Activated T-cell treated with anti-CD3 and anti-CD28 coated beads for 4 hours (primary cell): ENCODE measurements at regions not wholly inside any gene's neighbourhood (a gene's known extent, or its start where the extent isn't known, plus 50 kb on each side); places are given as distances from the start of the nearest gene placed in this dataset.
"Not testable (repeated sequence)": the region's sequence is repeated elsewhere in the genome, so short reads cannot be mapped to it uniquely, and the experiment has no call there.

Experiments
- DNase-seq: peaks from one replicate; pipeline ENCODE4 v3.0.0-alpha.2; 2020

DNA sequence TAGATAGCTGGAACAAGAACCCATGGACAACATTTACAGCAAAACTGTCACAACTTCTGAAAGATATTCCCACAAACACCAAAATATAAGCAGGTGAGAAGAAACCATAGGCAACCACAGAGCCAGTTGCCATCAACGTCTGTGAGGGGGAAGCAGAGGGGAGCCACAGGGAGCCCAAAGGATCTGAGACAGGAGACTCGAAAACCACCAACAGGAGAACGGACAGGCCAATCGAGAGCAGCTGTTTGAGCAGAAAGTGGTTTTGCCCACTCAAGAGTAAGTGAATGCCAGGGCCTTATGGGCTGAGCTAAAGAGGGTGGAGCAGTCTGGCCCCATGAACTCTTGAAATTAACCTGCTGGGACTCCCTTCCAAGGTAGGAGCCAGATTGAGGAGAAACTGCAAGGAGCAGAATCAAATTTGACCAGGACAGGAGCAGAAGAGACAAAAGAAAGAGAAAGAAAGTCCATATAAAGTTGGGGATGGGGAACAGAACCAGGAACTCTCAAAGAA is 195.4 kb downstream of the ANKRD60 start:
- no peak for DNase-seq

DNA sequence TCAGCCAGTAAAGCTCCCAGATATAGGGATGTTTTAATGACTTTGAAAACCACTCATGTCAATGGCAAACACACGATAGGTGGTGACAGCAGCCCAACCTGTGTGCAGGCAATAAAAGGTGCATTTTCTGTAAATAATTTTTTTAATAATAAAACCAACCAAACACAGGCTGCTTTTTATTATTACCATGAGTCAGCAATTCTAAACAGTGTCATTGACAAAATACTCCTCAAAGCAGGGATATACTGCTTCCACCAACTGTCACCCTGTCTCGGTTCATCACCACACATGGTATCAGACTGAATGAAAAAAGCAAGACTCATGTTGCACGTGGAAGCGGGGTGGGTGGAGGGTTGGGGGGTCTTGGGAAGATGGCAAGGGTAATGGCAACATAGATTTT is 195.9 kb downstream of the ANKRD60 start:
- no peak for DNase-seq

DNA sequence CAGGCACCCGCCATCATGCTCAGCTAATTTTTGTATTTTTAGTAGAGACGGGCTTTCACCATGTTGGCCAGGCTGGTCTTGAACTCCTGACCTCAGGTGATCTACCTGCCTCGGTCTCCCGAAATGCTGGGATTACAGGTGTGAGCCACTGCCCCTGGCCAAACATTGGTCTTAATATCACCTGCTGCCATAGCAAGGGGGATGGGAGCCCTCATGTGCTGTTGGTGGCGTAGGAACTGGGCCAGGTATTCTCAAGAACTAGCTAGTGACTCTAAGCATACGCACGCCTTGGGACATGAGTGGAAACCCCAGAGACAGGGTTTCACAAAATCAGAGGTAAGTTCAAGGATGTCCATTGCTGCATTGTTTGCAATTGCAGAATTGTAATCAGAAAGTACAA is 197.1 kb downstream of the ANKRD60 start:
- DNase-seq: not testable (repeated sequence)

DNA sequence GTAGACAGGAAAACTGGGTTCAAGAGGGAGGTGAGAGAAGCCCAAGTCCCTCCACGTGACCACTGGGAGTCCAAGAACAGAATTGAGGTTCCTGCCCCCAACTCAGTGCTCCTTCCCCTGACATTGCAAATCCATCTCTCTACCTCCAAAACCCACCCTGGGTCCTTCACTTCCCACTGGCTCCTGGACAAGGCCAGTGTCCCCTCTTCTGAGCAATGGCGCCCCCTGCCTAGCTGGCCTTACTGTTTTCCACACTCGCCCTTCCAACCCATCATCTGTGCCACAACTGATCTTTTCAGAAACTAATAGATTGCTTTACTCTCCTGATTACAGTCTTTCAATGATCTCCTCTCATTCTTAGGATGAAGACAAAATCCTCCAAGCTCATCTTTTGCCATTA is 200.3 kb downstream of the ANKRD60 start:
- DNase-seq: no peak

DNA sequence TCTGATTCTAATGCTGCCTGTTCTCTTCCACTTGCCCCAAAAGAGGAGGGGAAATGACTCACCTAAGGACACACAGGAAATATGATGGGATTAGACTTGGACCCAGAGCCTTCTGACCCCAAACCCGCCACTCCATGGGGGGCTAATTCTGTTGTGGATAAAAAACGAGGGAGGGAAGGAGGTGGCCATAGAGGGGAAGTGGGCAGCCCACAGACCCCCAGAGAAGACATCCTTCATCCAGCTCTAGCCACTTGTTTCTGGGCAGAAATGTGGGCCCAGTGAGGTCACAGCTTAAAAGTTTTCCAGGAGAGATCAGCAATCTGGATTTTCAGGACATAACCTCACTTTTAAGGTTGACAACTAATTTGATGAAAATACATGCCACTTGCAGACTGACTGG is 202.1 kb downstream of the ANKRD60 start:
- no peak for DNase-seq

DNA sequence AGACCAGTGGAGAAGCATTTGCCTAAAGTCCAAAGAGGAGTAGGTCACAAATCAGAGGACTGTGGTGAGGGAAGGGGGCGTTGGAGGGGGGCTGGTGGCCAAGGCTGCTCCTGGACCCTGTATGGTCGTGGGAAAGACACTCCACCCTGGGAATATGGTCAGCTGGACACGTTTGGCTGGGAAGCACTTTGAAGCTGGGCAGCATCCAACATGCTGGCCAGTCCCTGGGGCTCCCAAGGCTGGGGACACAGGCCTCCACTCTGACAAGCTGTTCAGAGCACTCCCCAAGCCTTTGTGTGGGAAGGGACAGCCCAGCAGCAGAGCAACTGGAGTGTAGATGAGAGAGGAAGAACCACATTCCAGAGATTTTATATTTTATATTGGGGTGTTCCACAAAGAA is 203.2 kb downstream of the ANKRD60 start:
- DNase-seq: no peak

DNA sequence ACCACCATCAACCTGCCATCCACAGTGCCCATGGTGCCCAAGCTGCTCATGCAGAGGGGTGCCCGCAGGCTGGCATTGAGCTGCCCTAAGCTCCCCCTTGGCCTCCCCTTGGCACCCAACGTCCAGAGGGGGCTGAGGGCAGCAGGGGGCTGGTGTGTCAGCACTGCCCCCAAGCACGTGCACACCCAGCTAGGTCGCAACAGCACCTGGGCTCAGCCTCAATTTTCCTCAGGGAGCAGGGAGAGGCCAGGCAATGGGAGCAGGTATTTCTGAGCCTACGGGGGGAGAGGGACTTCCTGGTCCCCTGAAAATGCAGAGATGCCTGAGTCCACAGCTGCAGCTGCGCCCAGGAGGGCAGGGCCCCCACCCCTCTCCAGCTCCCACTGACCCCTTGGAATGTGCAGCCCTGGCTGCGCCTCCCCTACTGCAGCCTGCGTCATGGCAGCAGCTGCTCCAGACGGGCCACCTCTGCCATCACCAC is 204.2 kb downstream of the ANKRD60 start:
- DNase-seq: no peak

DNA sequence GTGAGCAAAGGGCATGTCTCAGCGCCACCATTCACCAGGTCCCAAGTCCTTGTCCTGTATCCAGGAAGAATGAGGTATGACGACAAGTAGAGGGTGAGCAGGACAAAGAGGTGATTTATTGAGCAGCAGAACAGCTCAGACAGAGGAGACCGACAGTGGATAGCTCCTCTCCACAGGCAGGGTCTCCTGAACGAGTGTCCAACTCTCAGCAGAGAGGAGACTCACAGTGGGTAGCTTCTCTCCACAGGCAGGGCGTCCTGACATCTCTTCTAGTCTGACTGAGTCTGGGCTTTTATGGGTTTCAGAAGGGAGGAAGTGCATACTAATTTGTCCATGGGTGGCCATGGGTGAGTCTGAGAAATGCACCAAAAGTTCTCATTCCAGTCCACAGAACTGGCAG is 204.7 kb downstream of the ANKRD60 start:
- DNase-seq: no peak

DNA sequence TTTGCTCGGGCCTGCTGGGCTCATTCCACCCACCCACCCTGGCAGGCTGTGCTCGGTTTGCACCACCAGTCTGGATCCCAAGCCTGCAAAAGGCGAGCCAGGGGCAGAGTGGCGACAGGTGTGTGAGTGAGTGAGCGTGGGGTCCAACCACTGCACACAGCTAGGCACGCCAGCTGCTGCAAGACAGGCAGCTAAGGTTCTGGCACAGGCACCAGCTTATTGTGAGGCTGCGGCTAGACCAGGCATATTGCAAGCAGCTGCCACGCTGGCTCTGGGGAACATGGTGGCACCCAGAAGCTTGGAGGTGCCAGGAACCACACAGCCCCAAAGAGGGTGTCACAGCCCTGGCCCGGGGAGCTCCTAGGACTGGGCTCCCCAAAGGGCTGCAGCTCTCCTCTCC is 205.1 kb downstream of the ANKRD60 start:
- no peak for DNase-seq

DNA sequence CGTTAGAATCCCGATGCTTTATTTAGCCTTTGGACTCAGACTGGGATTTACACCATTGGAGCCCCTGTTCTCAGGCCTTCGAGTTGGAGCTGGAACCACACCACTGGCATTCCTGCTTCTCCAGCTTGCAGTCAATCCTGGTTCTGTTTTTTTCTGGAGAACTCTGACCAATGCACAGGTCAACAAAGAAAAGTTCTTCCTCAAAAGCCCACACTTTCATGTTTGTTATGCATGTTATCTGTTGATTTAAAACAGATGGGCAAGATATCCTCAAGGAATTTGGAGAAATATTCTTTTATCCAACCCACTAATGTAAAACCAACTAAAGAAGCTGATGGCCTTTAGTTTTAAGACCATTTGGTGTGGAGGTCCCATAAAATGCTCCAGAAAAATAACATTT is 205.7 kb downstream of the ANKRD60 start:
- no peak for DNase-seq

DNA sequence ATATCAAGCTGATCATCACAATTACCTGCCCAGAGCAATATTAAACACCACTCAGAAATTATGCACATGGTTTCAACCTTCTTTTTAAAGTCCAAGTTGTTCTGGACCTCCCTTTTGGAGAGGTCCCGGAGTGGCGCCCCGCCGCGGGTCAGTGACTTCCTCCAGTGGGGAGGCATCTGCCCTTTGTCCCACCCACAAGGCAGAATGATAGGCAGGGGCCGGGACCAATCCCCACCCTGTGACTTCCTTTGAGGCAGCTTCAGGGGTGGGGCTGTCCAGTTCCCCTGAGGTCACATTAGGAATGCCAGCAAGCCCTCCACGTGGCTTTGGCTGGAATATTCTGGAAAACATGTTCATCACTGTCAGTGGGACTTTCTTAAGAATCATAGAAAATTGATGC is 207.0 kb downstream of the ANKRD60 start:
- no peak for DNase-seq

DNA sequence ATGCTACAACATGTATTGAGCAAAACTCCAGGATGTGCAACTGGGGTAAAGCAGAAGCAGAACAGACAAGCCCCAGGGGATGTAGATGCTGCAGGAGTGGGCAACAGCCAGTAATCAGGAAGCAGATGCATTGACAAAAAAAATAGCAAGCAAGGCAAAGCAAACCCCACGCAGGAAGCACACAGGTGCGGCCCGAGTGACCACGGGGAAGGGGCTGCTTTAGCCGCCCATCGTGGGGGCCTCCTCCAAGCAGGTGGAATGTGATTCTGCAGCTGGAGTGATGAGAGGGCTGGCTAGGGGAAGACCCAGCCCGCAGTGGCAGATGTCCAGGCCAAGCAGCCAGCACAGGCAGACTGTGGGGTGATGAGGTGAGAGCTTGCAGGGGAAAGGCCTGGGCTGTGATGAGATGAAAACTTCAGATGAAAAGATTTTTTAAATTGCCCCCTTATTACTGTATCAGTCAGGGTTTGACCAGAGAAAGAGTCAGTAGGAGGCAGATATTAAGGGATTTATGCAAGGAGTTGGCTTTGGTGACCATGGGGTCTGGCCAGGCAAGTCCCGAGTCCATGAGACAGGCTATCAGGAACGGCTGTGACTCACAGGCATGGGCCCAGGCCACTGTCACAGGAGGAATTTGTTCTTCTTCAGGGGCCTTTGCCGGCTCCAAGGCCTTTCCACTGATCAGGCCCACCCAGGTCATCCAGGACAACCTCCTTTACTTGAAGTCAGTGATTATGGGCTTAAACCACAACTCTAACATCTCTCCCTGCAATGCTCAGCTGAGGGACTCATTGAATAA is 207.6 kb downstream of the ANKRD60 start:
- DNase-seq: no peak

DNA sequence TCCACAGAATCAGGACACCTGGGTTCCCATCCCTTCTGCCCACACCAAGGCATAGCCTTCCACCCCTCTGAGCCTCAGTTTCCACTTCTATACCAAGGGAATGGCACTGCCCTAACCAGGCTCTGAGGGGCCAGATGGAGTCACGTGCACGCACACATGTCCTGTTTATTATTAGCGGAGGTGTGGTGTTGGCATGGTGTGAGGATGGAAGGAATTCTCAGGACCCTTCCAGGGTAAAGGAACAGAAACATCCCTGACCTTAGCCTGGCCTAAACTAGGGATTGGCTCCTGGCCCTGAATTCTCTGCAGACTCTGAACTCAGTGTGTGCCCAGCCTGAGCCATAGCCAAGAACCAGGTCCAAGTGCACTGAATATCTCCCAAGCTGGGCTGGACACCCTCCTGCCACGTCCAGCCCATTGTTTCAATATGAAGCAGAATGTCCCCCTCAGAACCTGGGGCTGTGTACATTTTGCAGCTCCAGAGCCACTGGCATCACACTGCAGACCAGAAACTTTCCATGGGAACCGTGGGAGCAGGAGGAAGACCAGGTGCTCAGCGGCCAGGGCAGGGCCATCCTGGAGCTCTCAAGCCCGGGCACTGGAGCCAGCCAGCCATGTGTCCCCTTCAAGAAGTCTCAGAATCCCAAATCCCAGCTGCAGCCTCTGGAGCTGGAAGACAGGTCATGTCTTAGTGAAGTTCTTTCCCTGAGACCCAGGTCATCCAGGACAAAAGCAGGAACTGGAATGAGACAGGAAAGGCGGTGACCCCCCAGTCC is 208.4 kb downstream of the ANKRD60 start:
- no peak for DNase-seq

DNA sequence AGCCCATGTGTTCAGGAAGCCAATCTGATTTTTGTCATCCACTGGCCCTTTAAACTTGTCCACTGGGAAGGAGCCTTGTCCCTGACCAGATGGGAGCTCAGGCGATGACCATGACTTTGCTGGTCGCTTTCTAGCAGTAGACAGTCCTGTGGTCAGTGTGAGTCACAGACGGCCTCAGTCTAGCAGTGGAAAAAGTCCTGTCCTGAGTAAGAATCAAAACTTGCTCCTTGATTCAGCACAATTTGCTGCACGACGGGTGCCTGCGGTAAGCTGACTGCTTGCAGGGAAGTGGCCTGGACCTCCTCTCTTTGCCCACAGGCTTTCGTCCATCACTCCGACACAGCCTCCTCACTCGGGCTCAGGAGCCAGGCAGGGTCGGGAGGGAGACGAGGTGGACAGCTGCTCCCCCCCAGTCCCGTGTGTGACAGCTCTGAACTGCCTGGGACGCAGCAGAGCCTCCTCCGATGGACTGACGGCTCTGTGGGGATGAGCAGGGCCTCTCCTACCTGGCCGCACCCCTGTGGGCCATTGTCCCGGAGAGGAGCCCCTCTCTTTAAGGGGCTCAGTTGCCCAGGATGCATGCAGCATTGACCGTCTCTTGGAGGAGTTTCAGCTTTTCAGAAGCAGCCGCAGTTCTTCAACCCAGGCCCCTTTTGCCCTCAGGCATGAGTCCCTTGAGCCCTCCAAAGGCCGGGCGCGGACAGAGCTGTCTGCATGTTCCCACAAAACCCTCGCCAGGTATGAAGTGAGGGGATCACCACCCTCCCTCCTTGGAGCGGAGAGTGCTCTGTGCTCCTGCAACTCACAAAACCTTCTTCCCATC is 209.2 kb downstream of the ANKRD60 start:
- DNase-seq: no peak

DNA sequence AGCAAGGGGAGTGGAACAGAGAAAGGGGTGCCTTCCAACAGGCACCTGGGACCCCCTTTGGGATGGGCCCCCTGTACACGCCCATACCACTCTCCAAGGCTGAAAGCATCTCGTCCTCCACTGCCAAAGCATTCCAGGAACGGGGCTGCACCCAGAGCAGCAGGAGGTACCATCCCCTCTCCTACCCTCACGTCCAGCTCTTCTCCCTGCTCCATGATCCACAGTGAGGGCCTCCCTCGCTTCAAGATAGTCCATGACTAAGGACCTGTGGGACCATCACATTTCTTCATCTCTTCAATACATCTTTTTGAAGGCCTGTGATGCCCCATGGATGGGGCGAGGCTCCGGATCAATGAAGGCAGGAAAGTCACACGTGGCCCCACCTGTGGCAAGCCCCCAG is 209.9 kb downstream of the ANKRD60 start:
- DNase-seq: no peak

DNA sequence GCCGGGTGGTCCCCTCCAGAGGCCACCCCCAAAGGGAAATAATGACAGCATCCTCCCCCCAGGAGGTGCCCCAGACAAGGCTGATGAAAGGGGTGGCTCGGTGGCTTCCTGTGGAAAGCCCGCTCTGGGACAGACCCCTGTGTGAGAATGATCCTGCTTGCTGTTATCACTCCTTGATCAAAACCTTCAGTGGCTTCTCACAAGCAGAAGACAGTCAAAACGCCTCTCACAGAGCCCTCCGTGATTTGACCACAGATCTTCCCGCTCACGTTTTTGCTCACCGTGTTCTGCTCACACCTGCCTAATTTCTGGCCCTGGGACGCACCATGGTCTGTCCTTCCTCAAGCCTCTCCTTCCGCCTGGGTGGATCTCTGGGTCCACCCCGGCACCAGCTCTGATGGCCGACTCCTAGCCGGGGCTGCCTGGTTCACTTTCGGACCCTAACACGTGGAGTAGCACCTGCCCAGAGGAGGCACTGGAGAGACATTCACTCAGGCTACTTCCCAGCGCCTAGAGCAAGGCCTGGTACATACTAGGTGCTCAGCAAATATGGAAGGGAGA is 210.4 kb downstream of the ANKRD60 start:
- no peak for DNase-seq

DNA sequence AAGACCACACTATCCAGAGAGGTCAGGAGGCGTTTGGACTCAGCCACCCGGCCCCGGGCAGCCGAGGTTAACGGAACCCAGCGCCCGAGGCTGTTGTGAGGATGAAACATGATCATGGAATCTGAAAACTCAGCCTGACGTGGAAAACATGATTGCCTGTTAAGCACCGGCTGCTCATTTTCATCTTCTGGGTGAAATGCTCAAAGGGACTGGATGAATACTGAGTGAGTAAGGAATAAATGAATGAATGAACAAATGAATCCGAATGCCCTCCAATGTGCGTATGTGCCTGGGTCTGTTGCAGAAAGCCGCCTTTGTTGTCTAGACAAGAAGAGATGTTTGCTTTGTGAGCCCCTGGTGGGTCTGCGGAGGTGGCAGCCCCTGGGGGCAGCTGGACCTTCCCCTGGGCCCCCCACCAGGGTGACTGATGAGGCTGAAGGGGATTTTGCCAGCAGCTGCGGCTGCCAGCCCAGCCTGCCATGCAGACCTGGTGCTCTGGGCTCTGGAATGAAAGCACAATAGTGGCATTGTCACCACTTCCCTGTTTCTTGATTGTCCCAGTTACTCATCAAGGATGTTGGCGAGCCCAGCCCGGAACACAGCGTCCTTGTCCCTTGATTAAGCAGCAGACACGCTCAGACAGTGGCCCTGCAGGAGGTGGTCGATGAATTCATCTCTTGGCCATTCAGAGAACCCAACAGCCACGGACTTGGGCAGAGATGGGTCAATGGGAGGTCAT is 211.1 kb downstream of the ANKRD60 start:
- DNase-seq: no peak

DNA sequence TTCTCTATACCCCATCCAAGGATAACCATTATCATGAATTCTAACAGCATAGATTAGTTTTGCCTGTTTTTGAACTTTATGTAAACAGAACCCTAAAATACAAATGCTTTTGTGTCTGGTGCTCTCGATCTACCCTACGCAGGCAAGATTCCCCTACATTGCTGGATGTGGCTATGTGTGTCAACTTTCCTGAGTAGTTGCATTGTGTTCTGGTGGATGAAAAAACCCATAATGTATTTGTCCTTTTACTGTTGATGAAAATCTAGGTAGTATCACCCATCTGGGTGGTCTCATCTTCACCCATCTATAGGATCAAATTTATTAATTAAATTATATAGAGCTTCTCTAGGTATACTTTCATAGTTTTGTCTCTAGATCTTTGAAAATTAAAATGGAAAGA is 211.7 kb downstream of the ANKRD60 start:
- DNase-seq: no peak

DNA sequence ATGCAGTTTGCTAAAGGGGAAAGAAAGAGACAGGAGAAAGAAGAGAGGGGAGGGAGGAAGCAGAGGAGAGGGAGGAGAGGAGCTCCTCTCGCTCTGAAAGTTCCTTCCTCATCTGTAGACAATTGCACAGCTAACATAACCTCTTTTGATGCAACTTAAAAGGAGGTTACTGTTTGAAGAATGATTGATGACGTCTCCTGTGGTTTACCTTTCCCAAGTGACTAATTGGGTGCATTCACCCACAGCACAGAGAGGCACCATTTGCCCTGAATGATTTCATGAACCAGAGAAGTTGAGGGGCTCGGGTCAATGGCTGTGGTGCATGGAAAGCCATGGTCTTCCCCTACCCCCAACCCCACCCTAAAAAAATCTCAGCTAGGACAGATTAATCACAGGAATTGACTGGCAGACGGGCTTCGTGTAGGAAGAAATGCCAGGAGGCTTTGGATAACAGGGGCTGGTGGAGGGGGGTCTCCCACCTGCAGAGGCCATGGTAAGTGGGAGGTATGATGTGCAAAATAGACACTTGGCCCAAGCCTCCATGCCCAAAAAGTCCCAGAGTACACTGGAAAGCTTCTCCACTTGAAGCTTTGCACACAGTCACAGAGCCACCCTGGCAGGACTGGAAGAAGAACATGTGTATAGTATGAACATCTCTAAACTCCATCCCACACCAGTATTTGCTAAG is 213.7 kb downstream of the ANKRD60 start:
- DNase-seq: peak; percentile 2

DNA sequence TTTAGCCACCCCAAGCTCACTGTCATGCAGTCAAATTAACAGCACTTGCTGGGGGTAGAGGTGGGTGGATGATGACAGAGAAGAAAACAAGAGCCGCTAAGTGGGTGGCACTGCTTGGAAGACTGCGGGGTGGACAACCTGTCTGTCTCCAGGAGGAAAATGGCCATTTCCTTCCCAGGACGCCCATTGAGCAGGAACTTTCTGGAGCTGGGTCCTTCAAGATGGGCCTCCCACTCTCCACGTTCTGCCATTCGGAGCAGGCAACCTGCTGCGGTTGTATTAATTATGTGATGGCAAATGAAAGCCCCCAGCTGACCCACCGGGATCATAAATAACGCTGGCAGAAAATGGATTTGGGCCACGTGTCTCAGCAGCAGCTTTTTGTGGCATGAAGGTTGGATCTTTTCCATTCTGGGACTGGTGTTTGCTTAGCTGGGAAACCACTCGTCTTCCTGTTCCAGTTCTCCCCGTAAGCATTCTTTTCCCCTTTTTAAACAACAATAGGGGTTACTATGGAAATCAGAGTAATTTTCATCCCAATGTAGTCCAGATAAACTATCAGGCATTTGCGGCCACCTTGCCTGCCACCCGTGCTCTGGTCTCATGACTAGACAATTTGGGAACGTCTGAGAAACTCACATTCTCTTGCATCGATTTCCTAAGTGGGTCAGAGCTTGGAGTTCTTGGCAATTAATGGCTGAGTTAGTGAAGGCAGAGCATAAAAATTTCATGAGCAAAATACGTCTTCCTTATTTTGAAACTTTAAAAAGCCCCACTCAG is 215.5 kb downstream of the ANKRD60 start:
- no peak for DNase-seq
